Activated CD4-positive, alpha-beta T cell treated with anti-CD3 and anti-CD28 coated beads for 36 hours (primary cell): ENCODE measurements at regions not wholly inside any gene's neighbourhood (a gene's known extent, or its start where the extent isn't known, plus 50 kb on each side); places are given as distances from the start of the nearest gene placed in this dataset.
A peak's percentile ranks its signal among the peaks of the same experiment; 100 is the strongest.

Experiments
- ATAC-seq: fragments of 200-7000 bp; cut with Tn5 transposase; one replicate; pipeline ENCODE4 v1.10.0; 2021; ENCODE audit warnings: mild to moderate bottlenecking, moderate library complexity
- CTCF ChIA-PET: fragments of 350-600 bp; sonication (Branson Sonifier 250); formaldehyde crosslinking; loops from one replicate; lab custom pipeline; 2021; ENCODE audit warnings: antibody characterized with exemption; lab: Charles Lee
- POLR2A ChIA-PET: fragments of 350-600 bp; sonication (Branson Sonifier 250); formaldehyde crosslinking; loops from one replicate; lab custom pipeline; 2021; ENCODE audit warnings: antibody characterized with exemption, inconsistent platforms; lab: Charles Lee
- DNase-seq: peaks from one replicate; pipeline ENCODE4 v3.0.0-alpha.2; 2020
- H3K27ac Mint-ChIP-seq: one replicate; pipeline ENCODE4 v1.8.0; 2021; ENCODE audit warnings: mixed read lengths
- H3K27me3 Mint-ChIP-seq: one replicate; pipeline ENCODE4 v1.8.0; 2021; ENCODE audit warnings: mixed read lengths
- H3K36me3 Mint-ChIP-seq: one replicate; pipeline ENCODE4 v1.8.0; 2021; ENCODE audit warnings: low read depth, mixed read lengths
- H3K4me1 Mint-ChIP-seq: one replicate; pipeline ENCODE4 v1.8.0; 2021; ENCODE audit warnings: mixed read lengths
- H3K4me3 Mint-ChIP-seq: one replicate; pipeline ENCODE4 v1.8.0; 2021; ENCODE audit warnings: mild to moderate bottlenecking, moderate library complexity, mixed read lengths
- H3K9me3 Mint-ChIP-seq: one replicate; pipeline ENCODE4 v1.8.0; 2021; ENCODE audit warnings: low read depth, mixed read lengths
- intact Hi-C, 2 experiments: fragments of 100-400 bp; cut with DNase I in 1 of 2; cut with micrococcal nuclease in 1 of 2; formaldehyde crosslinking; loops; one replicate each; pipeline versions ENCODE4 v1.14.2 to v1.15.1; 2022 to 2024; cut with DNase I, micrococcal nuclease

GRCh38 chr6:166763606-166764472 lies 136.8 kb upstream of the RPS6KA2 start:
- no peak overlapping the region for H3K27ac Mint-ChIP-seq
- no peaks in the 10 kb centered on the region for H3K27me3 Mint-ChIP-seq
- peaks cover 19% of the 10 kb centered on the region for H3K4me1 Mint-ChIP-seq
- no peak for ATAC-seq
- intact Hi-C loops: loop anchor here in 1 of 2 experiments (10.0 kb wide), 1 partner anchor 591 kb away; no protein-coding TSS in a partner anchor
- ChIA-PET POLR2A (interaction anchor here (0.5 kb wide), 1 partner anchor 880 kb away, joined by 3 read pairs; no protein-coding TSS in a partner anchor), CTCF (interaction anchor here (3.4 kb wide), 1 partner anchor 11 kb away, joined by 28 read pairs; no protein-coding TSS in a partner anchor)
- DNase-seq: no peak
- no peaks in the 10 kb centered on the region for H3K36me3 Mint-ChIP-seq
- H3K4me3 Mint-ChIP-seq: no peak overlapping the region
- H3K9me3 Mint-ChIP-seq: no peaks in the 10 kb centered on the region

DNA sequence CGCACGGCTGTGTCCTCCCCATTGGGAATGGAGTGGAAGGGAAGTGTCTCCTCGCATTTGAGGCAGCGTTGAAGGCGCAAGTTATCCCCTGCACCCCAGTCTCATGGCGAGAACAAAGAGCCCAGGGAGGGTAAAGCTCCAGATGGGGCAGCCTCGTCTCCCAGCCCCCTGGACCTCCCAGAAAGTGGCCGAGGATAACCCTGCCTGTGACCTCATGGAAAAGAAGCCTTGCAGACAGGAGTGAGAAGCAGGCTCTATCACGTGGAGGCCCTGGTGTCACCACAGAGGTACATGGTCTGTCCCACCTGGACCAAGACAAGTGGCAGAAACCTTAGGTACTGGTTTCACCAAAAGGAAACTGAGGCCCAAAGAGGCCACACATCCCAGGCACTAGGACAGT lies 134.8 kb upstream of the RPS6KA2 start:
- intact Hi-C loops: loop anchor here in 1 of 2 experiments (10.0 kb wide), 1 partner anchor 593 kb away; no protein-coding TSS in a partner anchor
- ChIA-PET CTCF (interaction anchor here (0.8 kb wide), 1 partner anchor 246 kb away, joined by 3 read pairs; no protein-coding TSS in a partner anchor), POLR2A (no interaction called here)
- peaks cover 10% of the 10 kb centered on the region for H3K27me3 Mint-ChIP-seq
- peaks cover 39% of the 10 kb centered on the region for H3K4me1 Mint-ChIP-seq
- no peak overlapping the region for H3K4me3 Mint-ChIP-seq
- H3K27ac Mint-ChIP-seq: no peak overlapping the region
- ATAC-seq (no peak), DNase-seq (no peak)
- H3K9me3 Mint-ChIP-seq: no peaks in the 10 kb centered on the region
- H3K36me3 Mint-ChIP-seq: no peaks in the 10 kb centered on the region

GRCh38 chr6:166760288-166760687 lies 133.2 kb upstream of the RPS6KA2 start:
- intact Hi-C loops: loop anchor here in 1 of 2 experiments (10.0 kb wide), 1 partner anchor 595 kb away; no protein-coding TSS in a partner anchor
- H3K27me3 Mint-ChIP-seq: peaks cover 10% of the 10 kb centered on the region
- ChIA-PET CTCF (interaction anchor here (0.8 to 1.7 kb wide), 2 partner anchors 15 to 92 kb away, joined by 3 to 10 read pairs; no protein-coding TSS in a partner anchor), POLR2A (no interaction called here)
- no peaks in the 10 kb centered on the region for H3K36me3 Mint-ChIP-seq
- no peak overlapping the region for H3K27ac Mint-ChIP-seq
- H3K4me1 Mint-ChIP-seq: peaks cover 39% of the 10 kb centered on the region
- H3K4me3 Mint-ChIP-seq: no peak overlapping the region
- DNase-seq (peak; percentile 87), ATAC-seq (peak; percentile 90)
- H3K9me3 Mint-ChIP-seq: no peaks in the 10 kb centered on the region

GRCh38 chr6:166758136-166758704 lies 131.2 kb upstream of the RPS6KA2 start:
- no peaks in the 10 kb centered on the region for H3K9me3 Mint-ChIP-seq
- ChIA-PET CTCF (interaction anchor here (0.5 to 1.4 kb wide), 4 partner anchors 8 to 216 kb away, joined by 3 read pairs; no protein-coding TSS in a partner anchor), POLR2A (interaction anchor here (0.6 kb wide), 1 partner anchor 27 kb away, joined by 5 read pairs; no protein-coding TSS in a partner anchor)
- H3K36me3 Mint-ChIP-seq: no peaks in the 10 kb centered on the region
- H3K27me3 Mint-ChIP-seq: peaks cover 10% of the 10 kb centered on the region
- DNase-seq: no peak
- no peak overlapping the region for H3K27ac Mint-ChIP-seq
- H3K4me1 Mint-ChIP-seq: peaks cover 39% of the 10 kb centered on the region
- intact Hi-C loops: no loop called here
- H3K4me3 Mint-ChIP-seq: peak overlapping the region; percentile 55
- ATAC-seq: no peak

DNA sequence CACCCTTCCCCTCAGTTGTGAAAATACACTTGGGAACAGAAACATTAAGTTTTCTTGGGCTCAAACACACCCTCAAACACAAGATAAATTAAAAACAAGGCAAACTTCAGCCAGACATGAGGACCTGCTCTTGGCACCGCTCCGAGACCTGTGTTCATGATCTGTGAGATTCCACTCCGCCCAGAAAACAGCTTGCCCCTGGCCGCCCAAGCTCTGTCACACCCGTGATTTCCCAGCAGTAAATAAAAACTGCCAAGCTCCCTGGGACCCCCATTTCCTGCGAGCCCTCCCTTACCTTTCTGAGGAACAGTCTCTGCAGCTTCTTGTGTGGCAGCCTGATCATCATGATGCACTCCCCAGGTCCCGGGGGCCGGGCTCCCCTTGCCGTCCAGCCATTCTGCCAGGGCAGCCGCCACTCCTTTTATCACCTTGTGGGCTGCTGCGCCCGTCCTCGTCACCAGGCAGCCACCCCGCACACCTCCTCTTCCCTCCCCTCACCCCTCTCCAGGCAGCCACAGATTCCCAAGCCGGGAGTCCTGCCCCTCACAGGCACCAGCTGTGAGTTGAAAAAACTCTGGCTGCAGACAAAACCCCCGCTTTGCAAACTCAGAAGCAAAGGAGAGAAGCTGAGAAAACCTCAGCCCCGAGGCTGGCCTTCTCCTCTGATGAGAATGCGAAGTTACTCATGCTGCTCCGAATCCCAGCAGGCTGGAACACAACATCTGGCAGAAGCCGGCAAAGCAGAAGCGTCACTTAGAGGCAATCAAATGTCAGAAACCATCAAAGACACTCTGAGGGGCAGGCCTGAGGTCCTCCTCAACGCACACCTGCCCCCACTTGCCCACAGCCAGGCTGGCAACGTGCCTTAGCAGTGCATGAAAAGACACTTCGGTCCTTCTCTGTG lies 130.4 kb upstream of the RPS6KA2 start:
- Mint-ChIP-seq H3K4me3 (peak overlapping the region; percentile 55), H3K36me3 (no peaks in the 10 kb centered on the region), H3K9me3 (no peaks in the 10 kb centered on the region), H3K27ac (peak overlapping the region; percentile 35), H3K4me1 (peaks cover 39% of the 10 kb centered on the region), H3K27me3 (peaks cover 10% of the 10 kb centered on the region)
- ATAC-seq (peak; percentile 65), DNase-seq (peak; percentile 57)
- ChIA-PET CTCF (interaction anchor here (0.7 to 1.4 kb wide), 5 partner anchors 13 to 571 kb away, joined by 3 to 4 read pairs (median 4); no protein-coding TSS in a partner anchor), POLR2A (interaction anchor here (0.6 kb wide), 3 partner anchors 27 to 487 kb away, joined by 4 to 5 read pairs (median 4); no protein-coding TSS in a partner anchor)
- intact Hi-C loops: no loop called here

GRCh38 chr6:166754218-166755030 lies 127.4 kb upstream of the RPS6KA2 start:
- CTCF ChIA-PET: interaction anchor here (0.6 to 0.9 kb wide), 3 partner anchors 16 to 99 kb away, joined by 3 to 5 read pairs (median 3); no protein-coding TSS in a partner anchor
- H3K36me3 Mint-ChIP-seq: no peaks in the 10 kb centered on the region
- H3K9me3 Mint-ChIP-seq: no peaks in the 10 kb centered on the region
- DNase-seq (no peak), ATAC-seq (no peak)
- H3K27me3 Mint-ChIP-seq: peaks cover 10% of the 10 kb centered on the region
- peaks cover 36% of the 10 kb centered on the region for H3K4me1 Mint-ChIP-seq
- H3K4me3 Mint-ChIP-seq: no peak overlapping the region
- intact Hi-C loops: no loop called here
- POLR2A ChIA-PET: no interaction called here
- H3K27ac Mint-ChIP-seq: no peak overlapping the region

- intact Hi-C loops: no loop called here
- Mint-ChIP-seq H3K4me3 (no peak overlapping the region), H3K27me3 (peaks cover 8% of the 10 kb centered on the region), H3K27ac (no peak overlapping the region), H3K36me3 (no peaks in the 10 kb centered on the region), H3K4me1 (peaks cover 24% of the 10 kb centered on the region), H3K9me3 (no peaks in the 10 kb centered on the region)
- ATAC-seq (no peak), DNase-seq (no peak)
- POLR2A ChIA-PET: no interaction called here
- CTCF ChIA-PET: interaction anchor here (0.6 kb wide), 1 partner anchor 98 kb away, joined by 3 read pairs; no protein-coding TSS in a partner anchor
Measured at GRCh38 chr6:166752928-166753721, 126.1 kb upstream of the RPS6KA2 start.

- intact Hi-C loops: no loop called here
- CTCF ChIA-PET: no interaction called here
- H3K27me3 Mint-ChIP-seq: peaks cover 1% of the 10 kb centered on the region
Measured at GRCh38 chr6:166752097-166752496, 125.0 kb upstream of the RPS6KA2 start.

GRCh38 chr6:166751051-166751595 lies 124.1 kb upstream of the RPS6KA2 start:
- Mint-ChIP-seq H3K9me3 (no peaks in the 10 kb centered on the region), H3K27ac (no peak overlapping the region), H3K27me3 (no peaks in the 10 kb centered on the region), H3K4me3 (no peak overlapping the region), H3K36me3 (no peaks in the 10 kb centered on the region), H3K4me1 (peaks cover 11% of the 10 kb centered on the region)
- CTCF ChIA-PET: interaction anchor here (0.5 to 1.2 kb wide), 2 partner anchors 24 to 159 kb away, joined by 3 to 4 read pairs; no protein-coding TSS in a partner anchor
- intact Hi-C loops: no loop called here
- DNase-seq (peak; percentile 49), ATAC-seq (peak; percentile 68)
- POLR2A ChIA-PET: no interaction called here

More at GRCh38 chr6:166752097-166752496, 125.0 kb upstream of the RPS6KA2 start:
- DNase-seq (no peak), ATAC-seq (no peak)
- Mint-ChIP-seq H3K4me3 (no peak overlapping the region), H3K9me3 (no peaks in the 10 kb centered on the region), H3K36me3 (no peaks in the 10 kb centered on the region), H3K27ac (no peak overlapping the region), H3K4me1 (peaks cover 14% of the 10 kb centered on the region)
- POLR2A ChIA-PET: no interaction called here
